PC-3 (cell line): ENCODE measurements at regions not wholly inside any gene's neighbourhood (a gene's known extent, or its start where the extent isn't known, plus 50 kb on each side); places are given as distances from the start of the nearest gene placed in this dataset.
A peak's percentile ranks its signal among the peaks of the same experiment; 100 is the strongest.

Source experiments
- ATAC-seq: fragments of 200-7000 bp; cut with Tn5 transposase; 2 replicates; pipeline ENCODE4 v1.9.1; 2020; ENCODE audit warnings: mild to moderate bottlenecking, moderate library complexity
- BruUV-seq: library from RNA; stranded (reverse); fragments of 400-500 nt; replicated peaks from 2 replicates; lab custom pipeline; 2021; lab: Mats Ljungman, UMichigan
- CTCF ChIA-PET: fragments of 300-600 bp; sonication (Branson Sonifier 250); formaldehyde crosslinking; loops from one replicate; lab custom pipeline; 2022; ENCODE audit warnings: antibody characterized with exemption; lab: Charles Lee
- POLR2A ChIA-PET: fragments of 300-600 bp; sonication (Branson Sonifier 250); formaldehyde crosslinking; loops from one replicate; lab custom pipeline; 2022; ENCODE audit warnings: antibody characterized with exemption; ENCODE audit not compliant: unreplicated experiment; lab: Charles Lee
- DNase-seq: peaks from one replicate; pipeline ENCODE4 v3.0.0-alpha.2; 2015
- H2AFZ ChIP-seq: fragments of 300-600 bp; sonication (generic); 2 replicates; pipeline ENCODE4 v1.6.0; 2016; ENCODE audit warnings: antibody characterized with exemption, low read length
- H3F3A ChIP-seq: fragments of 300-600 bp; sonication (generic); one replicate; pipeline ENCODE4 v1.6.0; 2017; ENCODE audit warnings: antibody characterized with exemption, low read length, control low read depth, mild to moderate bottlenecking; ENCODE audit not compliant: unreplicated experiment
- H3K27ac ChIP-seq: fragments of 300-600 bp; sonication (generic); 2 replicates; pipeline ENCODE4 v1.5.1; 2016; ENCODE audit warnings: mild to moderate bottlenecking, low read length
- H3K27me3 ChIP-seq: fragments of 300-600 bp; sonication (generic); 2 replicates; pipeline ENCODE4 v1.6.1; 2016; ENCODE audit warnings: low read length, mixed read lengths
- H3K36me3 ChIP-seq: fragments of 300-600 bp; sonication (generic); 2 replicates; pipeline ENCODE4 v1.6.1; 2016; ENCODE audit warnings: low read depth, mixed run types, low read length, mixed read lengths
- H3K4me1 ChIP-seq: fragments of 300-600 bp; sonication (generic); 2 replicates; pipeline ENCODE4 v1.5.1; 2016; ENCODE audit warnings: low read length; ENCODE audit not compliant: insufficient read depth
- H3K4me2 ChIP-seq: fragments of 300-600 bp; sonication (generic); 2 replicates; pipeline ENCODE4 v1.6.0; 2016; ENCODE audit warnings: low read length
- H3K4me3 ChIP-seq: fragments of 300-600 bp; sonication (generic); 2 replicates; pipeline ENCODE4 v1.5.1; 2016; ENCODE audit warnings: mild to moderate bottlenecking, low read length, mixed read lengths
- H3K79me2 ChIP-seq: fragments of 300-600 bp; sonication (generic); 2 replicates; pipeline ENCODE4 v1.6.1; 2017; ENCODE audit warnings: low read length, mixed read lengths
- H3K9ac ChIP-seq: fragments of 300-600 bp; sonication (generic); 2 replicates; pipeline ENCODE4 v1.6.0; 2016; ENCODE audit warnings: mild to moderate bottlenecking, low read length
- H3K9me2 ChIP-seq: fragments of 300-600 bp; sonication (generic); replicated peaks from 2 replicates; pipeline ENCODE4 v1.6.1; 2016; ENCODE audit warnings: mixed run types, low read length, mixed read lengths
- H3K9me3 ChIP-seq: fragments of 300-600 bp; sonication (generic); 2 replicates; pipeline ENCODE4 v1.6.1; 2016; ENCODE audit warnings: low read length, mixed read lengths
- H4K20me1 ChIP-seq: fragments of 300-600 bp; sonication (generic); 2 replicates; pipeline ENCODE4 v1.6.1; 2016; ENCODE audit warnings: low read length, mixed read lengths
- EZH2 ChIP-seq: fragments of 300-600 bp; sonication (generic); IDR thresholded peaks from one replicate; pipeline ENCODE4 v1.6.1; 2017; ENCODE audit warnings: antibody characterized with exemption, mild to moderate bottlenecking, low read length; ENCODE audit not compliant: unreplicated experiment
- EZH2phosphoT487 ChIP-seq: fragments of 300-600 bp; sonication (generic); IDR thresholded peaks from 2 replicates; pipeline ENCODE4 v1.6.1; 2018; ENCODE audit warnings: mild to moderate bottlenecking, antibody characterized with exemption, low read length, borderline replicate concordance
- intact Hi-C: fragments of 100-400 bp; cut with micrococcal nuclease; formaldehyde crosslinking; loops from 2 replicates; pipeline ENCODE4 v1.9.0; 2023
- TF ChIP-seq, protein P1 (sequence below): fragments of 300-600 bp; sonication (generic); conservative IDR thresholded peaks from 2 replicates; pipeline ENCODE4 v1.5.1; 2017; ENCODE audit warnings: antibody characterized with exemption, low read depth, mild to moderate bottlenecking, low read length

DNA sequence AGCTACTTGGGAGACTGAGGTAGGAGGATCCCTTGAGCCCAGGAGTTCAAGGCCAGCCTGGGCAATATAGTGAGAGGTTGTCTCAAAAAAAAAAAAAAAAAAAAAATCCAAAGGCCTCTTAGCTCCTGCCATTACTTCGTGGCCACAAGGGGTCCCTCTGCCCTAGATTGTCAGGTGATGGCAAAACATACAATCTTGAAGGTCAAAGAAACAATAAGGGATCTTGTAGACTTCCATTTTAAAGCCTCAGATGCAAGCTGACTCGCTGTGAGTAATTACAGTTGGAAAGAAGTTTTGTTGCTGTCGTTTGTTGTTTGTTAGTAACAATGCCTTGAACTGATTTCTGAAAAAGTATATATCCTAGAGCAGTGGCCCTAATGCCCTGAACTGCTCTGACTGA lies 55.9 kb upstream of the PLCL2 start:
- H3K4me2 ChIP-seq: peak overlapping the region; percentile 12; the same call in 1 of the 2 replicates
- no TSS peak for BruUV-seq

DNA sequence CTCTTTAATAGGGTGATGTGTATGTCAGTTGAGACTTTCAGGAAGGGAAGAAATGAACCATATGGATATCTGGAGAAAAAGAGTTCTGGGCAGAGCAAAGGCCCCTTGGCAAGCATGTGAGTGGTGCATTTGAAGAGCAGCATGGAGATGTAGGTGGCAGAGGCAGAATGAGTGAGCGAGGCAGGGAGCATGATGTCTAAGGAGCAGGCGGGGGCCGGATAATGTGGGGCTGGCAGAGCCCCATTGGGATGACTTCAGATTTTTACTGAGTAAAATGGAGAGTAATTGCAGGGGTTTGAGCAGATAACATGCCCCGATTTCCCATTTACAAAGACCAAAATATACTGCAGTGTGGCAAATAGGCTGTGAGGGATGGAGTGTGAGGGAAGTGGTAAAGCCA lies 52.9 kb upstream of the PLCL2 start:
- Histone ChIP-seq H3K9ac (no peak overlapping the region), H3K4me3 (no peak overlapping the region), H3F3A (no peaks in the 10 kb centered on the region), H3K36me3 (no peaks in the 10 kb centered on the region), H3K27me3 (no peaks in the 10 kb centered on the region), H2AFZ (no peak overlapping the region), H3K79me2 (no peaks in the 10 kb centered on the region), H3K27ac (no peak overlapping the region), H3K9me3 (no peaks in the 10 kb centered on the region), H3K4me2 (no peak overlapping the region), H3K4me1 (peaks cover 14% of the 10 kb centered on the region), H3K9me2 (no peaks in the 10 kb centered on the region), H4K20me1 (no peaks in the 10 kb centered on the region)
- POLR2A ChIA-PET: no interaction called here
- ATAC-seq: no peak
- TF ChIP-seq EZH2phosphoT487 (no peak), EZH2 (no peak)
- TF ChIP-seq, protein P1, sequence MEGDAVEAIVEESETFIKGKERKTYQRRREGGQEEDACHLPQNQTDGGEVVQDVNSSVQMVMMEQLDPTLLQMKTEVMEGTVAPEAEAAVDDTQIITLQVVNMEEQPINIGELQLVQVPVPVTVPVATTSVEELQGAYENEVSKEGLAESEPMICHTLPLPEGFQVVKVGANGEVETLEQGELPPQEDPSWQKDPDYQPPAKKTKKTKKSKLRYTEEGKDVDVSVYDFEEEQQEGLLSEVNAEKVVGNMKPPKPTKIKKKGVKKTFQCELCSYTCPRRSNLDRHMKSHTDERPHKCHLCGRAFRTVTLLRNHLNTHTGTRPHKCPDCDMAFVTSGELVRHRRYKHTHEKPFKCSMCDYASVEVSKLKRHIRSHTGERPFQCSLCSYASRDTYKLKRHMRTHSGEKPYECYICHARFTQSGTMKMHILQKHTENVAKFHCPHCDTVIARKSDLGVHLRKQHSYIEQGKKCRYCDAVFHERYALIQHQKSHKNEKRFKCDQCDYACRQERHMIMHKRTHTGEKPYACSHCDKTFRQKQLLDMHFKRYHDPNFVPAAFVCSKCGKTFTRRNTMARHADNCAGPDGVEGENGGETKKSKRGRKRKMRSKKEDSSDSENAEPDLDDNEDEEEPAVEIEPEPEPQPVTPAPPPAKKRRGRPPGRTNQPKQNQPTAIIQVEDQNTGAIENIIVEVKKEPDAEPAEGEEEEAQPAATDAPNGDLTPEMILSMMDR: no peak
- BruUV-seq: no TSS peak
- no peak for DNase-seq
- CTCF ChIA-PET: no interaction called here
- intact Hi-C loops: no loop called here

More for the DNA sequence above, 55.9 kb upstream of the PLCL2 start:
- POLR2A ChIA-PET: interaction anchor here (0.6 kb wide), 1 partner anchor 205 kb away, joined by 4 read pairs; no protein-coding TSS in a partner anchor
- intact Hi-C loops: loop anchor here (1.0 kb wide), 4 partner anchors 68 to 404 kb away; no protein-coding TSS in a partner anchor
- Histone ChIP-seq H3K27me3 (no peaks in the 10 kb centered on the region), H3K36me3 (no peaks in the 10 kb centered on the region), H3K9ac (no peak overlapping the region), H3K4me3 (no peak overlapping the region), H3K9me3 (no peaks in the 10 kb centered on the region), H3K9me2 (no peaks in the 10 kb centered on the region), H2AFZ (peak overlapping the region; percentile 39), H4K20me1 (no peaks in the 10 kb centered on the region), H3K4me1 (peaks cover 14% of the 10 kb centered on the region), H3K27ac (peak overlapping the region; percentile 35), H3K79me2 (no peaks in the 10 kb centered on the region), H3F3A (no peaks in the 10 kb centered on the region)
- peak; percentile 86 for ATAC-seq
- CTCF ChIA-PET: interaction anchor here (0.6 to 1.3 kb wide), 7 partner anchors 20 to 404 kb away, joined by 3 to 10 read pairs (median 8); no protein-coding TSS in a partner anchor
- TF ChIP-seq EZH2phosphoT487: no peak
- TF ChIP-seq, protein P1: peak; percentile 80
- no peak for TF ChIP-seq EZH2
- peak; percentile 84 for DNase-seq

DNA sequence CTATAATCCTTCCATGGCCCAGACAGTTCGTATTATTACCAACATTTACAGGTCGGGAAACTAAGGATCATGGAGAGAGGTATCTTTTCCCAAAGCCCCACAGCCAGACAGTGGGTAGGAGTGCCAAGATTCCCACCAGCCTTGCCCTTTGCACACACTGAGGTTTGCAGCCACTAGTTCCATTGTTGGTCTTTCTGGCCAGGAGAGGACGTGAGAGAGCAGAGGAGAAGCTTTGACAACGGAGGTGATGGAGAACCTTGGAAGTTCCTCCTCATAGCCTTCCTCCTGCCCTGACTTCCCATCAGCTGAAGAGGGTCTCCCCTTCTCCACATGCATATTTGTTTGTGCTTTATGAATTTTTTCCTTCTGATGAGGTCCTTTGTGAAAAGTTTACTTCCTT lies 50.5 kb upstream of the PLCL2 start:
- ChIA-PET CTCF (no interaction called here), POLR2A (no interaction called here)
- Histone ChIP-seq H3F3A (no peaks in the 10 kb centered on the region), H3K9ac (no peak overlapping the region), H3K9me2 (no peaks in the 10 kb centered on the region), H3K27ac (no peak overlapping the region), H3K36me3 (no peaks in the 10 kb centered on the region), H3K27me3 (no peaks in the 10 kb centered on the region), H4K20me1 (no peaks in the 10 kb centered on the region), H2AFZ (no peak overlapping the region), H3K4me3 (no peak overlapping the region), H3K79me2 (no peaks in the 10 kb centered on the region), H3K4me2 (no peak overlapping the region), H3K4me1 (peaks cover 2% of the 10 kb centered on the region), H3K9me3 (no peaks in the 10 kb centered on the region)
- DNase-seq: no peak
- BruUV-seq: no TSS peak
- TF ChIP-seq EZH2phosphoT487 (no peak), EZH2 (no peak)
- TF ChIP-seq, protein P1: 0 out of 2 replicates have a peak, but pooled peaks have one; percentile 19
- intact Hi-C loops: no loop called here
- ATAC-seq: no peak
